ENCODE measurements at regions not wholly inside any gene's neighbourhood (a gene's known extent, or its start where the extent isn't known, plus 50 kb on each side); places are given as distances from the start of the nearest gene placed in this dataset.

- no CpG with 5 or more reads among the region's 3 CpGs for WGBS (ENCODE audit: extremely low coverage, insufficient coverage, insufficient read length)
- Histone ChIP-seq H3K79me2 (ENCODE audit: control insufficient read depth, insufficient read depth, low read length, poor library complexity) (peaks cover 2% of the 10 kb centered on the region), H3K23ac (ENCODE audit: low read length) (no peak overlapping the region), H4K91ac (ENCODE audit: low read depth, low read length) (no peak overlapping the region), H3K4me1 (ENCODE audit: control insufficient read depth in 1 of 2, insufficient read depth in 2 of 2, low read length in 2 of 2) (no peaks in the 10 kb centered on the region), H2AFZ (ENCODE audit: insufficient read depth, low read length, poor library complexity) (no peak overlapping the region), H2BK120ac (ENCODE audit: insufficient read depth, low read length, poor library complexity) (no peak overlapping the region), H2BK12ac (ENCODE audit: low read length) (no peak overlapping the region), H3K14ac (ENCODE audit: low read length) (no peak overlapping the region), H4K8ac (ENCODE audit: low read depth, low read length) (no peak overlapping the region), H3K27me3 (ENCODE audit: insufficient read depth, low read length) (no peaks in the 10 kb centered on the region), H2BK5ac (ENCODE audit: low read depth, low read length, poor library complexity) (no peak overlapping the region), H3K27ac (ENCODE audit: low read depth, low read length) (no peak overlapping the region), H3K4me3 (ENCODE audit: low read depth, low read length) (no peak overlapping the region), H3K36me3 (ENCODE audit: control insufficient read depth in 1 of 2, insufficient read depth in 2 of 2, low read length in 2 of 2) (no peaks in the 10 kb centered on the region), H2AK5ac (ENCODE audit: low read length) (no peak overlapping the region), H4K12ac (ENCODE audit: low read depth, low read length) (no peak overlapping the region), H3K18ac (ENCODE audit: low read length) (no peak overlapping the region), H3K79me1 (ENCODE audit: low read length) (no peaks in the 10 kb centered on the region), H3K4ac (ENCODE audit: low read depth, low read length) (no peak overlapping the region), H3K4me2 (ENCODE audit: low read length) (no peak overlapping the region), H3K9ac (ENCODE audit: low read length) (no peak overlapping the region), H3K9me3 (ENCODE audit: insufficient read depth, low read depth, low read length) (no peaks in the 10 kb centered on the region)
- DNase-seq: no peak
Observed at GRCh38 chr15:37791693-37792092, 142.7 kb upstream of the TMCO5A start.

- H3K9ac ChIP-seq (ENCODE audit: low read length): no peak overlapping the region
- no CpG with 5 or more reads among the region's 4 CpGs for WGBS (ENCODE audit: extremely low coverage, insufficient coverage, insufficient read length)
Observed at GRCh38 chr15:37792351-37792750, 142.1 kb upstream of the TMCO5A start.

GRCh38 chr15:37793851-37794250, 140.6 kb upstream of the TMCO5A start:
- Histone ChIP-seq H3K18ac (ENCODE audit: low read length) (no peak overlapping the region), H3K4ac (ENCODE audit: low read depth, low read length) (no peak overlapping the region), H3K27ac (ENCODE audit: low read depth, low read length) (no peak overlapping the region), H2BK120ac (ENCODE audit: insufficient read depth, low read length, poor library complexity) (no peak overlapping the region), H3K4me2 (ENCODE audit: low read length) (no peak overlapping the region), H3K79me2 (ENCODE audit: control insufficient read depth, insufficient read depth, low read length, poor library complexity) (no peaks in the 10 kb centered on the region), H3K14ac (ENCODE audit: low read length) (no peak overlapping the region), H2BK5ac (ENCODE audit: low read depth, low read length, poor library complexity) (no peak overlapping the region), H2BK12ac (ENCODE audit: low read length) (no peak overlapping the region), H3K9ac (ENCODE audit: low read length) (no peak overlapping the region), H4K8ac (ENCODE audit: low read depth, low read length) (no peak overlapping the region), H3K9me3 (ENCODE audit: insufficient read depth, low read depth, low read length) (no peaks in the 10 kb centered on the region), H3K27me3 (ENCODE audit: insufficient read depth, low read length) (no peaks in the 10 kb centered on the region), H4K12ac (ENCODE audit: low read depth, low read length) (no peak overlapping the region), H3K36me3 (ENCODE audit: control insufficient read depth in 1 of 2, insufficient read depth in 2 of 2, low read length in 2 of 2) (no peaks in the 10 kb centered on the region), H2AK5ac (ENCODE audit: low read length) (no peak overlapping the region), H3K23ac (ENCODE audit: low read length) (no peak overlapping the region), H2AFZ (ENCODE audit: insufficient read depth, low read length, poor library complexity) (no peak overlapping the region), H3K79me1 (ENCODE audit: low read length) (no peaks in the 10 kb centered on the region), H3K4me1 (ENCODE audit: control insufficient read depth in 1 of 2, insufficient read depth in 2 of 2, low read length in 2 of 2) (no peaks in the 10 kb centered on the region), H4K91ac (ENCODE audit: low read depth, low read length) (no peak overlapping the region), H3K4me3 (ENCODE audit: low read depth, low read length) (no peak overlapping the region)
- no CpG with 5 or more reads among the region's 2 CpGs for WGBS (ENCODE audit: extremely low coverage, insufficient coverage, insufficient read length)
- DNase-seq: no peak

More at GRCh38 chr15:37792351-37792750, 142.1 kb upstream of the TMCO5A start:
- Histone ChIP-seq H3K23ac (ENCODE audit: low read length) (no peak overlapping the region), H3K36me3 (ENCODE audit: control insufficient read depth in 1 of 2, insufficient read depth in 2 of 2, low read length in 2 of 2) (no peaks in the 10 kb centered on the region), H3K4me1 (ENCODE audit: control insufficient read depth in 1 of 2, insufficient read depth in 2 of 2, low read length in 2 of 2) (no peaks in the 10 kb centered on the region), H3K79me2 (ENCODE audit: control insufficient read depth, insufficient read depth, low read length, poor library complexity) (peaks cover 2% of the 10 kb centered on the region), H3K4me2 (ENCODE audit: low read length) (no peak overlapping the region), H2BK12ac (ENCODE audit: low read length) (no peak overlapping the region), H4K91ac (ENCODE audit: low read depth, low read length) (no peak overlapping the region), H2AK5ac (ENCODE audit: low read length) (no peak overlapping the region), H3K4ac (ENCODE audit: low read depth, low read length) (no peak overlapping the region), H4K12ac (ENCODE audit: low read depth, low read length) (no peak overlapping the region), H2BK120ac (ENCODE audit: insufficient read depth, low read length, poor library complexity) (no peak overlapping the region), H3K27ac (ENCODE audit: low read depth, low read length) (no peak overlapping the region), H4K8ac (ENCODE audit: low read depth, low read length) (no peak overlapping the region), H3K14ac (ENCODE audit: low read length) (no peak overlapping the region), H3K4me3 (ENCODE audit: low read depth, low read length) (no peak overlapping the region), H2AFZ (ENCODE audit: insufficient read depth, low read length, poor library complexity) (no peak overlapping the region), H3K18ac (ENCODE audit: low read length) (no peak overlapping the region), H3K27me3 (ENCODE audit: insufficient read depth, low read length) (no peaks in the 10 kb centered on the region), H3K9me3 (ENCODE audit: insufficient read depth, low read depth, low read length) (no peaks in the 10 kb centered on the region), H3K79me1 (ENCODE audit: low read length) (no peaks in the 10 kb centered on the region), H2BK5ac (ENCODE audit: low read depth, low read length, poor library complexity) (no peak overlapping the region)
- no peak for DNase-seq

- Histone ChIP-seq H3K79me1 (ENCODE audit: low read length) (no peaks in the 10 kb centered on the region), H2AFZ (ENCODE audit: insufficient read depth, low read length, poor library complexity) (no peak overlapping the region), H3K14ac (ENCODE audit: low read length) (no peak overlapping the region), H3K4ac (ENCODE audit: low read depth, low read length) (no peak overlapping the region), H4K91ac (ENCODE audit: low read depth, low read length) (no peak overlapping the region), H4K12ac (ENCODE audit: low read depth, low read length) (no peak overlapping the region), H2BK5ac (ENCODE audit: low read depth, low read length, poor library complexity) (no peak overlapping the region), H3K4me2 (ENCODE audit: low read length) (no peak overlapping the region), H3K4me1 (ENCODE audit: control insufficient read depth in 1 of 2, insufficient read depth in 2 of 2, low read length in 2 of 2) (no peaks in the 10 kb centered on the region), H3K79me2 (ENCODE audit: control insufficient read depth, insufficient read depth, low read length, poor library complexity) (no peaks in the 10 kb centered on the region), H3K4me3 (ENCODE audit: low read depth, low read length) (no peak overlapping the region), H3K27ac (ENCODE audit: low read depth, low read length) (no peak overlapping the region), H3K36me3 (ENCODE audit: control insufficient read depth in 1 of 2, insufficient read depth in 2 of 2, low read length in 2 of 2) (no peaks in the 10 kb centered on the region), H3K9ac (ENCODE audit: low read length) (no peak overlapping the region), H2BK12ac (ENCODE audit: low read length) (no peak overlapping the region), H3K9me3 (ENCODE audit: insufficient read depth, low read depth, low read length) (no peaks in the 10 kb centered on the region), H3K27me3 (ENCODE audit: insufficient read depth, low read length) (no peaks in the 10 kb centered on the region), H4K8ac (ENCODE audit: low read depth, low read length) (no peak overlapping the region), H2BK120ac (ENCODE audit: insufficient read depth, low read length, poor library complexity) (no peak overlapping the region), H2AK5ac (ENCODE audit: low read length) (no peak overlapping the region), H3K23ac (ENCODE audit: low read length) (no peak overlapping the region), H3K18ac (ENCODE audit: low read length) (no peak overlapping the region)
- no peak for DNase-seq
- no CpG with 5 or more reads among the region's 1 CpG for whole genome bisulfite sequencing (ENCODE audit: extremely low coverage, insufficient coverage, insufficient read length)
Observed at GRCh38 chr15:37794947-37795346, 139.5 kb upstream of the TMCO5A start.

Data from trophoblast cell (in vitro differentiated cells and primary cell).